IPS-11a (cell line): ENCODE measurements at regions not wholly inside any gene's neighbourhood (a gene's known extent, or its start where the extent isn't known, plus 50 kb on each side); places are given as distances from the start of the nearest gene placed in this dataset.
"Not testable (repeated sequence)": the region's sequence is repeated elsewhere in the genome, so short reads cannot be mapped to it uniquely, and the experiment has no call there.

Source experiments
- H3K4me3 ChIP-seq: one replicate; pipeline ENCODE4 v1.5.1; 2013; ENCODE audit warnings: low read depth, low read length, control low read depth

DNA sequence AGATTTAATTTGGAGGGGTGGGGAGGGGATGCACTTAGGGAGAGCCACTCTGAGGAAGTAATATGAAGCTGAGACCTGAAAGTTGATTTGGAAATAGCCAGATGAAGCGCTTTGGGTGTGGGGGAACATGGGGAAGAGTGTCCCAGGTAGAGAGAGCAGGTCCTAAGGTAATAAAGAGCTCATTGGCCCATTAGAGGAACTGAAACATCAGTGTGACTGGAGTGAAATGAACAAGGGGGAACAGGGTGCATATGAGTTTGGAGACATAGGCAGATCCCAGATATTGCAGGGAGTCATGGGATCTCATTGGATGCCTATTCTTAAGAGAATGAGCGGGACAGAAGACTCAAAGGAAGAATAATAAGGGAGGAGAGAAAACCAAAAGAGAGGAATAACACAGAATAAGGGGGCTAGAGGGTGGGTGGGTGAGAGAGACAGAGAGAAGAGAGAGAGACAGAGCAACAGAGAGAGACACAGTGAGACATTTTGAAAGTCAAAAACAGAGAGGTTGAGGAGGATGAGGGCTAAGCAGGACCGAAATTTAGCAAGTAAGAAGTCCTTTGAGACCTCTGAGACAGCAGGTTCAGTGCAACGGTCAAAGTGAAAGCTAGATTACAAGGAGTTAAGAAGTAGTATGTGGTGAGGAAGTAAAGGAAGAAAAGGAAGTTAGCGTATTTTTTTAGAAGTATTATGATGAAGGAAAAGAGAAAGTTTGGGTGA, 54.1 kb upstream of the NOTCH2NLA start:
- H3K4me3 ChIP-seq: not testable (repeated sequence)

DNA sequence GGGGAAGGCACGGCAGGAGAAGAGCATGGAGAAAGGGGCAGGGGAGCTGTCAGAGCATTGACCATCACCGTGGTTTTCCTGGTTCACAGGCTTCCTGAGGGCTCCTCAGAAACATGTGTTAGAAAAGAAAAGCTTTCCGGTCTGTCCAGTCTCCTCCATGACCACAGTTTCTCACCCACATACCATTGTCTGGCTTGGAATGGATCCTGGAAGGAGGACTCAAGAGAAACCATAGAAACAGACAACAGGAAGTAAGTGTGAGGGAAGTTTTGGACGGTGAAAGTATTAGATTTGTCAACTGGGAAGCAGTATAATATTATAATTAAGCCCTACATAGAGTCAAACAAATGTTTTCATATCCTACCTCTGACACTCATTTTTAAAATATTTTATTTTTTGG, 52.7 kb upstream of the NOTCH2NLA start:
- not testable (repeated sequence) for H3K4me3 ChIP-seq

DNA sequence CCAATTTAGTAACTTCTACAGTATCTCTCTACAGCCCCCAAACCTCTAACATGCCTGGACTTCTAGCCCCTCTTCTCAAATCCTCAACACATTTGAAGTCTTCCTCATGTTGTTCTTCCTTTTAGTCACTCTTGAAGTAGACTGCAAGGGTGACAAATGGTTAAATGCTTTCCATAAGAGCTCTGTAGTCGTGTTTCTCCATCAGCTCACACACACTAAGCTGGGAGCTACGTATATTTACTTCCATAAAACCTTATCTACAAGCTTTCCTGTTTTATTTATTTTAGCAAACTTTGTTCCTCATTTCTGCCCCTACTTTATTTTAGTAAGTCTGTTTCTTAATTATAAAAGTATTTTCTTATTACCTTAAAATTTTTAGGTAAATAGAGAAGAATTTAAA, 49.9 kb upstream of the NOTCH2NLA start:
- H3K4me3 ChIP-seq: not testable (repeated sequence)
